ENCODE measurements at regions not wholly inside any gene's neighbourhood (a gene's known extent, or its start where the extent isn't known, plus 50 kb on each side); places are given as distances from the start of the nearest gene placed in this dataset.

- no peak for TF ChIP-seq CTCF (IDR thresholded peaks at IDR 0.05; ENCODE audit: insufficient read depth, low read length)
- H3K4me3 ChIP-seq (ENCODE audit: low read depth, low read length), result no peak overlapping the region
- DNase-seq (ENCODE audit: low read depth), result peak; percentile 73
These were observed 73.3 kb upstream of the COL13A1 start for GRCh38 chr10:69728335-69728870.

- H3K4me3 ChIP-seq (ENCODE audit: low read depth, low read length), result no peak overlapping the region
- DNase-seq (ENCODE audit: low read depth), result no peak
- no peak for TF ChIP-seq CTCF (IDR thresholded peaks at IDR 0.05; ENCODE audit: insufficient read depth, low read length)
These were observed 72.2 kb upstream of the COL13A1 start for GRCh38 chr10:69729326-69730048.

GRCh38 chr10:69730251-69731156 lies 71.2 kb upstream of the COL13A1 start:
- no peak for TF ChIP-seq CTCF (IDR thresholded peaks at IDR 0.05; ENCODE audit: insufficient read depth, low read length)
- peak; percentile 54 for DNase-seq (ENCODE audit: low read depth)
- H3K4me3 ChIP-seq (ENCODE audit: low read depth, low read length), result no peak overlapping the region

- peak; percentile 71 for DNase-seq (ENCODE audit: low read depth)
- TF ChIP-seq CTCF (IDR thresholded peaks at IDR 0.05; ENCODE audit: insufficient read depth, low read length), result peak; percentile 31
- no peak overlapping the region for H3K4me3 ChIP-seq (ENCODE audit: low read depth, low read length)
These were observed 70.5 kb upstream of the COL13A1 start for GRCh38 chr10:69731184-69731583.

GRCh38 chr10:69731698-69732097 lies 70.0 kb upstream of the COL13A1 start:
- TF ChIP-seq CTCF (IDR thresholded peaks at IDR 0.05; ENCODE audit: insufficient read depth, low read length), result no peak
- no peak for DNase-seq (ENCODE audit: low read depth)
- H3K4me3 ChIP-seq (ENCODE audit: low read depth, low read length), result no peak overlapping the region

GRCh38 chr10:69732147-69732825 lies 69.4 kb upstream of the COL13A1 start:
- H3K4me3 ChIP-seq (ENCODE audit: low read depth, low read length), result no peak overlapping the region
- TF ChIP-seq CTCF (IDR thresholded peaks at IDR 0.05; ENCODE audit: insufficient read depth, low read length), result no peak
- no peak for DNase-seq (ENCODE audit: low read depth)

Measured in fibroblast of the aortic adventitia (primary cell).